ENCODE measurements at regions not wholly inside any gene's neighbourhood (a gene's known extent, or its start where the extent isn't known, plus 50 kb on each side); places are given as distances from the start of the nearest gene placed in this dataset.

DNA sequence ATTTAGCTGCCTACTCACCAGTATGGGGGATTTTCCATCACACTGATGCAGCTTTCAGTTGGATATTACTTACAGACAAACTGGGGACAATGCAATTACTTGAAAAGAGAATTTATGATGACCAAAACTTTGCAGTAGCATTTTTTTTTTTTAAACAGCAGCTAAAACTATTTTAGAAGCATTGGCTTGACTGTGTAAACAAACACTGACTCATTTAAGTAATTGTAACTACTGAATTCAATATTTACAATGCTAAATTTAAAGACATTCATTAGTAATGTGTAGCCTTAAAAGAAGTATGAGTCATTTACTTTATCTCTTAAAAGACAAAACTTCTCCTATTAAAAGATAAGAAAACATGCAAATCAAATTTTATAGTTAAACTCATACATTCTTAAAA is 295.9 kb upstream of the FERMT1 start:
- TF ChIP-seq POLR2AphosphoS5 (IDR thresholded peaks at IDR 0.05; ENCODE audit: low read depth, low read length) (no peak), SRF (IDR thresholded peaks at IDR 0.05; ENCODE audit: low read depth) (no peak), ZFX (IDR thresholded peaks at IDR 0.05) (no peak), POLR2A (IDR thresholded peaks at IDR 0.05; ENCODE audit: borderline replicate concordance, extremely low read depth, insufficient read depth, insufficient read length) (no peak), SP1 (IDR thresholded peaks at IDR 0.05; ENCODE audit: low read depth) (no peak), EZH2phosphoT487 (IDR thresholded peaks at IDR 0.05; ENCODE audit: borderline replicate concordance) (no peak), SIN3A (IDR thresholded peaks at IDR 0.05; ENCODE audit: low read depth) (no peak), JUND (IDR thresholded peaks at IDR 0.05) (no peak)
- TF ChIP-seq, protein P1, sequence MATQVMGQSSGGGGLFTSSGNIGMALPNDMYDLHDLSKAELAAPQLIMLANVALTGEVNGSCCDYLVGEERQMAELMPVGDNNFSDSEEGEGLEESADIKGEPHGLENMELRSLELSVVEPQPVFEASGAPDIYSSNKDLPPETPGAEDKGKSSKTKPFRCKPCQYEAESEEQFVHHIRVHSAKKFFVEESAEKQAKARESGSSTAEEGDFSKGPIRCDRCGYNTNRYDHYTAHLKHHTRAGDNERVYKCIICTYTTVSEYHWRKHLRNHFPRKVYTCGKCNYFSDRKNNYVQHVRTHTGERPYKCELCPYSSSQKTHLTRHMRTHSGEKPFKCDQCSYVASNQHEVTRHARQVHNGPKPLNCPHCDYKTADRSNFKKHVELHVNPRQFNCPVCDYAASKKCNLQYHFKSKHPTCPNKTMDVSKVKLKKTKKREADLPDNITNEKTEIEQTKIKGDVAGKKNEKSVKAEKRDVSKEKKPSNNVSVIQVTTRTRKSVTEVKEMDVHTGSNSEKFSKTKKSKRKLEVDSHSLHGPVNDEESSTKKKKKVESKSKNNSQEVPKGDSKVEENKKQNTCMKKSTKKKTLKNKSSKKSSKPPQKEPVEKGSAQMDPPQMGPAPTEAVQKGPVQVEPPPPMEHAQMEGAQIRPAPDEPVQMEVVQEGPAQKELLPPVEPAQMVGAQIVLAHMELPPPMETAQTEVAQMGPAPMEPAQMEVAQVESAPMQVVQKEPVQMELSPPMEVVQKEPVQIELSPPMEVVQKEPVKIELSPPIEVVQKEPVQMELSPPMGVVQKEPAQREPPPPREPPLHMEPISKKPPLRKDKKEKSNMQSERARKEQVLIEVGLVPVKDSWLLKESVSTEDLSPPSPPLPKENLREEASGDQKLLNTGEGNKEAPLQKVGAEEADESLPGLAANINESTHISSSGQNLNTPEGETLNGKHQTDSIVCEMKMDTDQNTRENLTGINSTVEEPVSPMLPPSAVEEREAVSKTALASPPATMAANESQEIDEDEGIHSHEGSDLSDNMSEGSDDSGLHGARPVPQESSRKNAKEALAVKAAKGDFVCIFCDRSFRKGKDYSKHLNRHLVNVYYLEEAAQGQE (IDR thresholded peaks at IDR 0.05; ENCODE audit: low read depth): no peak
- TF ChIP-seq, protein P2, sequence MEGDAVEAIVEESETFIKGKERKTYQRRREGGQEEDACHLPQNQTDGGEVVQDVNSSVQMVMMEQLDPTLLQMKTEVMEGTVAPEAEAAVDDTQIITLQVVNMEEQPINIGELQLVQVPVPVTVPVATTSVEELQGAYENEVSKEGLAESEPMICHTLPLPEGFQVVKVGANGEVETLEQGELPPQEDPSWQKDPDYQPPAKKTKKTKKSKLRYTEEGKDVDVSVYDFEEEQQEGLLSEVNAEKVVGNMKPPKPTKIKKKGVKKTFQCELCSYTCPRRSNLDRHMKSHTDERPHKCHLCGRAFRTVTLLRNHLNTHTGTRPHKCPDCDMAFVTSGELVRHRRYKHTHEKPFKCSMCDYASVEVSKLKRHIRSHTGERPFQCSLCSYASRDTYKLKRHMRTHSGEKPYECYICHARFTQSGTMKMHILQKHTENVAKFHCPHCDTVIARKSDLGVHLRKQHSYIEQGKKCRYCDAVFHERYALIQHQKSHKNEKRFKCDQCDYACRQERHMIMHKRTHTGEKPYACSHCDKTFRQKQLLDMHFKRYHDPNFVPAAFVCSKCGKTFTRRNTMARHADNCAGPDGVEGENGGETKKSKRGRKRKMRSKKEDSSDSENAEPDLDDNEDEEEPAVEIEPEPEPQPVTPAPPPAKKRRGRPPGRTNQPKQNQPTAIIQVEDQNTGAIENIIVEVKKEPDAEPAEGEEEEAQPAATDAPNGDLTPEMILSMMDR (IDR thresholded peaks at IDR 0.05 in 2 of 3, conservative IDR thresholded peaks at IDR 0.05 in 1 of 3; ENCODE audit: borderline replicate concordance in 1 of 3, insufficient read depth in 1 of 3, low read depth in 2 of 3, low read length in 2 of 3): no peak
- TF ChIP-seq, protein P3, sequence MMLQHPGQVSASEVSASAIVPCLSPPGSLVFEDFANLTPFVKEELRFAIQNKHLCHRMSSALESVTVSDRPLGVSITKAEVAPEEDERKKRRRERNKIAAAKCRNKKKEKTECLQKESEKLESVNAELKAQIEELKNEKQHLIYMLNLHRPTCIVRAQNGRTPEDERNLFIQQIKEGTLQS (IDR thresholded peaks at IDR 0.05): no peak
- TF ChIP-seq, protein P4, sequence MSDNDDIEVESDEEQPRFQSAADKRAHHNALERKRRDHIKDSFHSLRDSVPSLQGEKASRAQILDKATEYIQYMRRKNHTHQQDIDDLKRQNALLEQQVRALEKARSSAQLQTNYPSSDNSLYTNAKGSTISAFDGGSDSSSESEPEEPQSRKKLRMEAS (IDR thresholded peaks at IDR 0.05): no peak

All from HCT116 (cell line).